Progenitor cell of endocrine pancreas (in vitro differentiated cells): ENCODE measurements at regions not wholly inside any gene's neighbourhood (a gene's known extent, or its start where the extent isn't known, plus 50 kb on each side); places are given as distances from the start of the nearest gene placed in this dataset.

Experiments used
- DNase-seq: peaks from one replicate; pipeline ENCODE4 v3.0.0; 2021; ENCODE audit warnings: low spot score; ENCODE audit not compliant: unreplicated experiment
- H3K27ac Mint-ChIP-seq: 2 replicates; pipeline ENCODE4 v1.8.0; 2021; ENCODE audit warnings: mild to moderate bottlenecking, moderate library complexity, mixed read lengths
- H3K27me3 Mint-ChIP-seq: 2 replicates; pipeline ENCODE4 v1.8.0; 2021; ENCODE audit warnings: mixed read lengths
- H3K36me3 Mint-ChIP-seq: 2 replicates; pipeline ENCODE4 v1.8.0; 2022; ENCODE audit warnings: mixed read lengths; ENCODE audit not compliant: insufficient read depth
- H3K4me1 Mint-ChIP-seq: 2 replicates; pipeline ENCODE4 v1.8.0; 2021; ENCODE audit warnings: low read depth, mixed read lengths
- H3K4me3 Mint-ChIP-seq: 2 replicates; pipeline ENCODE4 v1.8.0; 2021; ENCODE audit warnings: low read depth, mild to moderate bottlenecking, moderate library complexity, mixed read lengths
- H3K9me3 Mint-ChIP-seq: 2 replicates; pipeline ENCODE4 v1.8.0; 2021; ENCODE audit warnings: low read depth, mixed read lengths
- CTCF ChIP-seq: fragments of 200-600 bp; sonication (generic); IDR thresholded peaks from one replicate; pipeline ENCODE4 v1.5.0; 2021; ENCODE audit warnings: antibody characterized with exemption, mild to moderate bottlenecking; ENCODE audit not compliant: unreplicated experiment

- Mint-ChIP-seq H3K4me3 (no peak overlapping the region), H3K27ac (no peak overlapping the region), H3K4me1 (peaks cover 6% of the 10 kb centered on the region), H3K36me3 (no peaks in the 10 kb centered on the region), H3K27me3 (no peaks in the 10 kb centered on the region), H3K9me3 (no peaks in the 10 kb centered on the region)
- no peak for TF ChIP-seq CTCF
- no peak for DNase-seq
These were observed 472.5 kb downstream of the PCDH10 start for GRCh38 chr4:133621628-133622027.

- Mint-ChIP-seq H3K4me3 (no peak overlapping the region), H3K4me1 (peaks cover 6% of the 10 kb centered on the region), H3K27me3 (no peaks in the 10 kb centered on the region), H3K9me3 (no peaks in the 10 kb centered on the region), H3K36me3 (no peaks in the 10 kb centered on the region), H3K27ac (no peak overlapping the region)
- no peak for DNase-seq
- no peak for TF ChIP-seq CTCF
These were observed 471.5 kb downstream of the PCDH10 start for GRCh38 chr4:133620555-133620954.

- Mint-ChIP-seq H3K4me3 (no peak overlapping the region), H3K4me1 (peaks cover 3% of the 10 kb centered on the region), H3K9me3 (no peaks in the 10 kb centered on the region), H3K36me3 (no peaks in the 10 kb centered on the region), H3K27me3 (no peaks in the 10 kb centered on the region), H3K27ac (no peak overlapping the region)
- TF ChIP-seq CTCF, result no peak
- DNase-seq, result no peak
These were observed 469.9 kb downstream of the PCDH10 start for GRCh38 chr4:133618963-133619362.

GRCh38 chr4:133600008-133600407, 450.9 kb downstream of the PCDH10 start:
- H3K9me3 Mint-ChIP-seq, result no peaks in the 10 kb centered on the region

GRCh38 chr4:133598779-133599178, 449.7 kb downstream of the PCDH10 start:
- DNase-seq, result no peak
- H3K27me3 Mint-ChIP-seq, result no peaks in the 10 kb centered on the region
- no peak overlapping the region for H3K27ac Mint-ChIP-seq
- H3K36me3 Mint-ChIP-seq, result no peaks in the 10 kb centered on the region
- H3K4me1 Mint-ChIP-seq, result peaks cover 2% of the 10 kb centered on the region
- H3K4me3 Mint-ChIP-seq, result no peak overlapping the region
- no peaks in the 10 kb centered on the region for H3K9me3 Mint-ChIP-seq
- TF ChIP-seq CTCF, result no peak

More at GRCh38 chr4:133600008-133600407, 450.9 kb downstream of the PCDH10 start:
- no peaks in the 10 kb centered on the region for H3K4me1 Mint-ChIP-seq
- H3K36me3 Mint-ChIP-seq, result no peaks in the 10 kb centered on the region
- H3K27ac Mint-ChIP-seq, result no peak overlapping the region
- H3K27me3 Mint-ChIP-seq, result no peaks in the 10 kb centered on the region
- no peak overlapping the region for H3K4me3 Mint-ChIP-seq
- TF ChIP-seq CTCF, result no peak
- no peak for DNase-seq
